ENCODE measurements at regions not wholly inside any gene's neighbourhood (a gene's known extent, or its start where the extent isn't known, plus 50 kb on each side); places are given as distances from the start of the nearest gene placed in this dataset.

DNA sequence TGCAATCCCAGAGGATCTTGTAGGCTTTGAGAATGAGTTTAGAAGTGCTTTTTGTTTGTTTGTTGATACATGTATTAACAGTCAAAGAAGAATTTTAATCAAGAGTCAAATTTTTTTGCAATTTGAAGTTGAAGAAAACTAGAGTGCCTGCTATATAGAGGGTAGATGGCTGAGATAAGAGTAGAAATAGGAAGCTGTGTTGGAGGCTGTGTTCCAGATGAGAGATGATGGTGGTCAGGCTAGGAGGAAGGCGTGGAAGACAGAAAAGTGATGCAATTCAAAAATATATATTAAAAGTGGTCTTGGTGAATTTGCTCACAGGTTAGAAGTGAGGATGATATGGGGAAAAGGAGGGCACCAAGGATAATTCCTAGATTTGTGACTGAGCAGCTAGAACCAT is 978.3 kb downstream of the BCL11A start:
- TF ChIP-seq CTCF (IDR thresholded peaks at IDR 0.05), result no peak
- TF ChIP-seq POLR2A (IDR thresholded peaks at IDR 0.05), result no peak
